GM21367 (cell line): ENCODE measurements at regions not wholly inside any gene's neighbourhood (a gene's known extent, or its start where the extent isn't known, plus 50 kb on each side); places are given as distances from the start of the nearest gene placed in this dataset.
"Not testable (repeated sequence)": the region's sequence is repeated elsewhere in the genome, so short reads cannot be mapped to it uniquely, and the experiment has no call there.

Source experiments
- ATAC-seq: cut with Tn5 transposase; IDR thresholded peaks from one replicate; pipeline ENCODE4 v1.9.1; 2021; ENCODE audit not compliant: unreplicated experiment

DNA sequence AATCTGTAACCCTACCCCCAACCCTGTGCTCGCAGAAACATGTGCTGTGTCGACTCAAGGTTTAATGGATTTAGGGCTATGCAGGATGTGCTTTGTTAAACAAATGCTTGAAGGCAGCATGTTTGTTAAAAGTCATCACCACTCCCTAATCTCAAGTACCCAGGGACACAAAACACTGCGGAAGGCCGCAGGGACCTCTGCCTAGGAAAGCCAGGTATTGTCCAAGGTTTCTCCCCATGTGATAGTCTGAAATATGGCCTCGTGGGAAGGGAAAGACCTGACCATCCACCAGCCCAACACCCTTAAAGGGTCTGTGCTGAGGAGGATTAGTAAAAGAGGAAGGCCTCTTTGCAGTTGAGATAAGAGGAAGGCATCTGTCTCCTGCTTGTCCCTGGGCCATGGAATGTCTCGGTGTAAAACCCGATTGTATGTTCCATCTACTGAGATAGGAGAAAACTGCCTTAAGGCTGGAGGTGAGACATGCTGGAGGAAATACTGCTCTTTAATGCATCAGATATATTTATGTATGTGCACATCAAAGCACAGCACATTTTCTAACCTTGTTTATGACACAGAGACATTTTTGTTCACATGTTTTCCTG is 94.4 kb downstream of the LSM3 start:
- ATAC-seq, result not testable (repeated sequence)

DNA sequence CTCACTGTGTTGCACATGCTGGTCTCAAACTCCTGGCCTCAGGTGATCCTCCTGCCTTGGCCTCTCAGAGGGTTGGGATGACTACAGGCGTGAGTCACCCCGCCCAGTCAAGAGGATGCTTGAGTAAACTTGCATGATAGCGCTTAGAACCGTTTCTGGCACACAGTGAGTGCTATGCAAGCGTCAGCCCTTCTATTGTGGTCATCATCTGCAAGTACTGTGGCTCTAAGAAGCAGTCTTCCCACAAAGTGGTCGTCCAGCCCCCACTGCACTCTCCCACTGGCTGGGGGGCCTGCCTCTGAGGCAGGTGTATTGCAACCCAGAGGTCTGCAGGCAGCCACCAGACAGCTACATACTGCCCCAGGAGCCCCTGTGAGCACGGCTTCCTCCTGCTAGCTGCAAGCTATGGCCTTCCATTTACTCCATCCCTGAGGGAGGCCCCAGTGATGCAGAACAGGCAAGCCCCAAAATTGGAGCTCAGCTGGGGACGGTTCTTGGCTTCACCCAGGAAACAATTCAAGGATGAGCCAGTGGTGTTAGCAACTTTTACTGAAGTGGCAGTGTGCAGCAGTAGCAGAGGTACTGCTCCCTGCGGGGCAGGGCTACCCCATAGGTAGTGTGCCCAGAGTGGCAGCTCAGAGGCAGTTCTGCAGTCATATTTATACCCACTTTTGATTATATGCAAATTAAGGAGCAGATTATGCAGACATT is 95.4 kb downstream of the LSM3 start:
- no peak for ATAC-seq

DNA sequence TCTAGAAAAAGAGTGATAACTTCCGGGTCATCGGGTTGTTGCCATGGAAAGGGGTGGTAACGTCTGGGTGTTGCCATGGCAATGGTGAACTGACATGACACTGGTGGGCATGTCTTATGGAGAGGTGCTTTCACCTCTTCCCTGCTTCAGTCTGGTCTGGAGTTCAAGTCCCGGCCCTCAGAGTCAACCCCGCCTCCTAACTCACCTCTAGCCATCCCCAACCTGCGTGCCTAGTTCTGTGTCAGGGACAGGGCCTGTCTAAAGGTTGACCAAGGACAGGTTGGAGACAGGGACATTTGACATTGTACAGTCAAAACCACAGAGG is 96.0 kb downstream of the LSM3 start:
- ATAC-seq, result no peak

DNA sequence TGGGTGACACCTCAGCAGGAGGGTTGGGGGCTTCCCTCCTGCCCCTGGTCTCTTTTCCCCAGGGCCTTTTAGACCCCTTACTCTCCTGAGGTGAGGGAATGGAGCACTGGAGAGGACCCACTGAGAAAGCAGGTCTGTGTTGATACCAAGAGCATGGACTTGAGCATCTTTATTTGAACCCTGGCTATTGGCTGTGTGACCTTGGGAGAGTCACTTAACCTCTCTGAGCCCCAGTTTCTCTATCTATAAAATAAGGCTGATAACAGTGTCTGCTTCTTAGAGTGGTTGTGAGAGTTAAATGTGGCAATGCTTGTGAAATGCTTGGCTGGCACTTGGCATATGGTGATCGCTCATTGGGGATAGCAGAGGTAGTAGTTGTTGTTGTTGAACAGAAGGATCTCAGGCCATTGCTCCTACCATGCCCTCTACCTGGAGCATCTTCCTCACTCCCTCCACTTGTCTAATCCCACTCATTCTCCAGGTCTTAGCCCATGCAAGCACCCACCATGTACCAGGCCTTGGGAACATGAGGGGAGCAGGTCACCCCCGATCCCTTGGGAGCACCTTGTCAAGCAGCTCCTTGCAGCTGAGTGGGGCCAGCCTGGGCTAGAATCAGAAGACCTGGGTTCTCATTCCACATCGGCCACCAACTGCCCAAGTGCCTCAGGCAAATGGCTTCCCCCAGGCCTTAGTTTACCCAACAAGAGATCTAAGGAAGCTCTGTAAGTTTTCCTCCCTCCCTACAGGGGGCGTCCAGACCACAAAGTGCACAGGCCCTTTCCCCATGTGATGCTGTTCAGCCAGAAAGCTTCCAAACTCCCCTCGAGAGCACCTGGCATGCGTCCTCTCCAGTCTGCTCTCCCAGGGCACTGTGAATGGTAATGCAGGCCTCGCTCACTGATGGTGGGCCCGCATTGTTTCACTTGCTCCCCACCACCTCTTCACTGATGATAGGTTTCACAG is 96.7 kb downstream of the LSM3 start:
- no peak for ATAC-seq

DNA sequence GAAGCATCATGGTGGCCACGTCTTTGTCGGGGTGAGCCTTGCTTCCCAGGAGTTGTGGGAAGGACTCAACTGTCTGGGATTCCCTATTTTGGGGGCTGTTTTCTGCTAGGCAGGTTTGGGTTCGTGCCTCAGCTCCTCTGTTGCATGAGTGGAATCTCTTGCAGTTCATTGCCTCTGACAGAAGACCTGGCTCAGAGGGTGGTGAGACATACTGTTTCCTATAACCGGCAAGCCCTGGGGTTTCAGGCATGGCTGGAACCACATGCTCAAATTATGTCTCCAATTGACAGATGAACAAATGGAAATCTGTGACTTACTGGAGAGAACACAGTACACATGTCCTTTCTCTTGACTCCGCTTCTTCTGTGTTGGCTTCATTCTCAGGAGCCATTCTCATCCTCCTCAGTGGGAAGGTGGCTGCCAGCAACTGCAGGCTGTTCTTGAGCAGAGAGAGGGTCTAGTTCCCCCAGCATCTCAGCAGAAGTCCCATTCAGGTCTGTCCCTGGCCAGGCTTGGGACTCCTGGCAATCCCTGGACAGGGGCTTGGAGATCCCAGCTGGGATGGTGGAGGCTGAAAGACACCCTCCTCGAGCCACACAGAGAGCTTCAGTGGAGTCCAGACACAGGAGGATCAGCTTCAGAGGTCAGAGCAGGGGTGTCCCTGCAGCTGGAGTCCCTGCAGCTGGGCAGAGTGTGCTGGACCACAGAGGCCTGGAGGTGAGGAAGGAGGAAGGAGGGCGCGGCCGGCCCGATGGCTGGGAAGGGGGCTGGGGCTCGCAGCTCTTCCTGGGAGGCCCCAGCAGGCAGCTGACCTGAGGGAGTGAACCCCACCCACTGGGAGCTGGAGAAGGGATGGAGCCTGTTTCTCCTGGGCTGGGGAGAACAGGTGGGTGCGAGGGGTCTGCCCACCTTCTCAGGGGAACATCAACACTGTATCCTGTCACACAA is 97.6 kb downstream of the LSM3 start:
- no peak for ATAC-seq

DNA sequence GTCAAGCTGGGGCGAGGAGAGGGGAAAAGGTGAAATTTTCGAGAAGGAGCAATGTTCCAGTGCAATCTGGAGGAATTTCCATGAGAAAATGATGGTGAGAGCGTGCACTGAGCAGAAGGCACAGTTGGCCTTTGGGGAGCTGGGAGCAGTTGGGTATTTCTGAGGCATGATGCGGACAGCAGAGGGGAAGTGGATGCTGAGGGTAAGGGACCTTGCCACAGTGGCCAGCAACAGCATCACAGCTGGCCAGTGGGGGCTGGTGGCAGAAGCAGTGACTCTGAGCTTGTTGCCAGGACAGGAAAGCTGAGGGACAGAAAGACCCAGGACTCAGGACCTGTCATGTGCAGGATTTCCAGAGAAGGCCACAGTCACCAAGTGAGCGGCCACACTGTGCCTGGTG is 98.9 kb downstream of the LSM3 start:
- no peak for ATAC-seq

DNA sequence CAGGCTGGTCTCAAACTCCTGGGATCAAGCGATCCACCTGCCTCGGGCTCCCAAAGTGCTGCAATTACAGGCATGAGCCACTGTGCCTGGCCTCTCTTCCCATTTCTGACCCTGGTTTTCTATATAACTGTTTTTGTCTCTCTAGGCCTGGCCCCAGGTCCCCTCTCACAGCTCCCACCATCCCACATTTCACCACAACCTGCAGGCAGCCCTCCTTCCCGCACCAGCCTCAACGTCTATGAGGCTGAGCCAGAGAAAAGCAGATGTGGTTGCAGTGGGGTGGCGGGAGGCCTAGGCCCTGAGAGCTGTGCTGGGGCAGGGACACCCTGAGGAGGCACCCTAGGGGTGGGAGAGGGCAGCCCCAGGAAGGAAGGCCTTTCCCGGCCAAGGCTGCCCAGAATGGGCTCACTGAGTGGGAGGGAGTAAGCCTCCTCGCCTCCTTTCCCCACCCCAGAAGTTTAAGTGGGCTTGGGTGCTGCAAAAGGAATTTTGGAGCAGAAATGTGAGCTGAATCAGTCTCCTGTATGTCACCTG is 99.7 kb downstream of the LSM3 start:
- no peak for ATAC-seq

DNA sequence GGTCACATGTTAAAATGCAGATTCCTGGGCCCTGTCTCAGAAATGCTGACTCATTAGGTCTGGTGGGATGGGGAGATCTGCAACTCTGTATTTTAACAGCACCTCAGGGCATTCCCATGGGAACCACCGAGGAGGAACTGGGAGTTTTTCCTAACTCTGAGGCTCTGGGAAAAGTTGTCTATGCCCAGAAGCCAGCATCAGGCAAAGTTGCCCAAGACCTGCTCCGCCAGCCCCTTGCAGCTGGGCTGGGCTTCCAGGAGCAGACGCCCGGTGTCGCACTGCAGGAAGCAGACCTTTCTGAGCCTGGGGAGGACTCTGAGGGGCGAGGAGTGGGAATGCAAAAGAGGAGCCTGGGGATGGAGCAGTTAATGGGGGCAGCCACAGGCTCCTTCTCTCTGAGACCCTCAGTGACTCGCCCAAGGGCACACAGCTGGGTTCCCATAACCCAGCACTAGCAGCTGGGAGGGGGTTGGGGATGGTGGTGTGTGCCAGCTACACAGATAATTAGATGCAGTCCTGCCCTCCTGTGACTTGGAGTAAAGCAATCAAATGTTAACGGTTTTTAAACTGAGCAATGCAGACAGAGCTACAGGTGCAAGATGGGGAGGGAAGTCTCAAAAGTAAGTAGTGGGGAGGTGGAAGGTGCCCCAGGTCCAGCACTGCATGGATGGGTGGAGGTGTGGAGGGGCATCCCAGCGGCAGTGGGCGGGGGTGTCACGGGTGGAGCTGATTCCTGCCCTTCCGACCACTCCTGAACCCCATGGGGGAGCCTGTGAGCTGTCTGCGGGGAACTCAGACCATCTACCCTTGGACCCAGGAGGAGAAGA is 100.4 kb downstream of the LSM3 start:
- no peak for ATAC-seq

DNA sequence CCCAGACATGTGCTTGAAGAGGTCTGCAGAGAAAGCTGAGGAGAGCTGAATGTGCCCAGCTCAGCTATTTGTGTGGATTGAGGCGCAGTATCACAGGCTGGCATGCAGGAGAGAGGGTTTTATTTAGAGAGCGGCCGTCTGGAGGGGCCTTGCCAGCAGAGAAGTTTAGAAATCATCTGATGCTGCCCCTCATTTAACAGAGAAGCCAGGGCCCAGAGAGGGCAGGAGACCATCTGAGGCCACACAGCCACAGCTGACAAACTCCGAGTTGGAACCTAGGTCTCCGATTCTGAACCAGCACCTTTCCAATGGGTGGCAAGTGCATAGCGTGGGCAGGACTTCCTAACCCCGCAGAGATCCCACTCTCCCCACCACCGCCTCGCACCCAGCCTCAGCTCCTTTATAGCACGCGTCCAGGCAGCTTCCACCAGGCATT is 101.0 kb downstream of the LSM3 start:
- no peak for ATAC-seq

DNA sequence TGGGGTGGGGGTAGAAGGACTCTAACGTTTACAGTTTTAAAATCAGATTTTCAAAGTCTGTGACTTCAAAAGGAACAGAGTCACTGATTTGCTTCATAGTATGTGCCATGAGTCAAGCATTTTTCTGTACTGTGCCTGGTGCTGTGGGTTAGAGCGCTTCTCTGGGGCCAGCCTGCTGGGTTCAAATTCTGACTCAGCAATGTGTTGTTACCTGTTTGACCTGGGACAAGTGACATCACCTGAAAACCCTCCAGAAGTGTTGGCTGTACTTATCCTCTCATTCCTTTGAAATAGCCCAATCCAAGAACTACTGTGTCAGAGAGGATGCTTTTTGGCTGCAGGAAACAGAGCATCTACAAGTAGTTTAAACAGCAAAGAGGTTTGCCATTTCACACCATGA is 101.7 kb downstream of the LSM3 start:
- no peak for ATAC-seq

DNA sequence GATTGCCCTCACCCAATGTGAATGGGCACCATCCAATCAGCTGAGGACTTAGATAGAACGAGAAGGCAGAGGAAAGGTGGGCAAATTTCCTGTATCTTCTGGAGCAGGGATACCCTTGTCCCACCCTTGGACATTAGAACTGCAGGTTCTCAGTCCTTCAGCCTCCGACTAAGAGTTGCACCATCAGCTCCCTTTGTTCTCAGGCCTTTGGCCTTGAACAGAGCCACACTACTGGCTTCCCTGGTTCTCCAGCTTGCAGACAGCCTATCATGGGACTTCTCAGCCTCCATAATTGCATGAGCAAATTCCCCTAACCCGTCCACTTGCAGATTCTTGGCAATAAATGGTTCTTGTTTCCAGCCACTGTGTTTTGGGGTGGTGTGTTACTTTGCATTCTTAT is 102.4 kb downstream of the LSM3 start:
- ATAC-seq, result no peak

DNA sequence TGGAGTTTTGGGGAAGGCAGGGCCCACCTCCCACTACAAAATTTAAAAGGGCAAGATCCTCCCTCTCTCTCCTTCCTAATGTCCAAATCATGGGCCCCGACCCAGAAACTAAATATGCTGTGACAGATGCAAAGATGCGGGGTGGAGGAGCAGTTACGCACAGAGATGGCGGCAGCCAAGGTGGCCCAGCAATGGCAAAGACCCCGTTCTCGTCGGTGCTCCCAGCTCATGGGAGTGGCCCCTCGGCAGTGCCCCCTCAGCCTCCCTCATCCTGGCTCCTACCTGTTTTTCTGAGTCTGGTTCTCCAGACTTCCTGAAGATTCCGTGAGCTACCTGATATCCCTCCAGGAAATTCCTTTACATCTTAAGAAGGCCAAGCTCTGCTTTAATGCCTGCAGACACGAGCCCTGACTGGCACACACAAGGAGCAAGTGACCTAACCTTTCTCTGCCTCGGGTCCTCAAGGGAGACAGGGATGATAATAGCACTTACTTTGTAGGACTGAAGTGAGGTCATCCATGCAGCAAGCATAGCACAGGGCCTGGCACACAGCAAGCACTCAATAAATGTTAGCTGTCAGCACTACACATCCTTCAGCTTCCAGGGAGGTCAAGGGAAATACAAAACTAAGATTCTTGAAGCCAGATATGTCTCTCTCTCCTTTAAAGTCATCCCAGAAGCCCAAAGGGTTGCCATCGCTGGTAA is 103.5 kb downstream of the LSM3 start:
- ATAC-seq, result no peak

DNA sequence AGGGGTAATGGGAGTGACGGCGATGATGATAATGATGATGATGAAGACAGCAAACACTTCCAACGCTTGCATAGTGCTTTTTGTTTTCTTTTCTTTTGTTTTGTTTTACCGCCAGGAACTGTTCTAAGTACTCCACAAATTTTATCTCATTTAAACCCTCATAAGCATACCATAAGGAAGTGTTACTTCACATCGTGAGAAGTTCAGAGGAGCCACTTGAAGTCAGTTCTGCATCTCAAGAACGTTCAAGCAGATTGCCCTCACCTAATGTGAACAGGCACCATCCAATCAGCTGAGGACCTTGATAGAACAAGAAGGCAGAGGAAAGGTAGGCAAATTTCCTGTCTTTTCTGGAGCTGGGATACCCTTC is 104.1 kb downstream of the LSM3 start:
- ATAC-seq, result no peak

DNA sequence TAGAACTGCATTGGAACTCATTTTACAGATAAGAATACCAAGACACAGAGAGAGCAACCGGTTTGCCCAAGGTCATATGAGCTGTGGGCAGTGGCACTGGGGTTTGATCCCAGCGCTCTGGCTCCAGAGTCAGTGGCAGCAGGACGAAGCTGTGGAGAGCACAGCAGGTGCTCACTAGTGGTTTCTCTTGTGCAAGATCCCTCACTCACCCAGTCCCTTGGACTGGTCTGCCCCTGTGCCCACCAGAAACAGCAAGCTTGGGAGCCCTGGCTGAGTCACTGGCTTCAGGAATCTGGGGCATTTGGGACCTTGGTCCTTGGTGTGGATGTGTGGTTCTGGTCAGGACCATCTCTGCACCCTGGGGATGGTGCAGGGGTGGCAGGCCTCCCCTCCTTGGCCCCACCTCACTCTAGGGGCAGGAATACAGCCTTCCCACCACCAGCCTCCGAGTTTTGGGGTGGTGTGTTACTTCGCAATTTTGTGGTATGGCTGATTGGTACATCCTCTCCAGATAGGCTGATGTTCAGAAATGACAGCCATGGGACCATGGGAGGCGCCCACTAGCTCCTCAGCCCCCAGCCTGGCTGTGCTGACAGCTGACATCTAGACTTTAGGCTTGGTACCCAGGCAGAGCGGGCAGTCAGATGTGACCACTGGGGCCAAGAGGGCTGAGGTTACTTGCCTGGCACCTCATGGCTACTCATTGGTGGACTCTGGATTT is 104.6 kb downstream of the LSM3 start:
- no peak for ATAC-seq

DNA sequence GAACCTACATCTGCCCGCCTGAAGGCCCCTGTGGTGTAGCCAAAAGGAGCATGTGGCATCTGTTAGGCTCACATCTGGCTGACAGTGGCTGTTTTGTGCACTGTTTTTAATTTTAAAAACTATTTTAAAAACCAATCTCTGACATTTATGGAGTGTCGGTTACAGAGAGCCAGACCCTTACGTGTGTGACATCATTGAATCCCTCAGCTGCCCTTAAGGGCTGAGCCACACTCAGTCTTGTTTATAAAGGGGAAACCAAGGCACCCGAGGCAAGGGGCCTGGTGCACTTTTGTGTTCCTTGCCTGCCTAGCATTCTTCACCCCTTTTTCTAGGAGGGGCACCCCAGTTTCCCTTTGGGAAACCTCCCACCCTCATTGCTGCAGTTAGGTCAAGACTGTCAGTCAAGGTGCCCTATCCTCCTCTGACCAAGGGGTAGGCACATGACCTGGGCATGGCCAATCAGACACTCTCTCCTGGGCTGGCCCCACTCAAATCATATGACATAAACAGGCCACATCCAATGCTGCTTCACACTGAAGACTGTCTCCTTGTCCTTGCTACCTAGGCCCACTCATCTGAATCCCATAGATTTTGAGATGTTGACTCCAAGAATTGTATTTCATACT is 105.3 kb downstream of the LSM3 start:
- no peak for ATAC-seq

DNA sequence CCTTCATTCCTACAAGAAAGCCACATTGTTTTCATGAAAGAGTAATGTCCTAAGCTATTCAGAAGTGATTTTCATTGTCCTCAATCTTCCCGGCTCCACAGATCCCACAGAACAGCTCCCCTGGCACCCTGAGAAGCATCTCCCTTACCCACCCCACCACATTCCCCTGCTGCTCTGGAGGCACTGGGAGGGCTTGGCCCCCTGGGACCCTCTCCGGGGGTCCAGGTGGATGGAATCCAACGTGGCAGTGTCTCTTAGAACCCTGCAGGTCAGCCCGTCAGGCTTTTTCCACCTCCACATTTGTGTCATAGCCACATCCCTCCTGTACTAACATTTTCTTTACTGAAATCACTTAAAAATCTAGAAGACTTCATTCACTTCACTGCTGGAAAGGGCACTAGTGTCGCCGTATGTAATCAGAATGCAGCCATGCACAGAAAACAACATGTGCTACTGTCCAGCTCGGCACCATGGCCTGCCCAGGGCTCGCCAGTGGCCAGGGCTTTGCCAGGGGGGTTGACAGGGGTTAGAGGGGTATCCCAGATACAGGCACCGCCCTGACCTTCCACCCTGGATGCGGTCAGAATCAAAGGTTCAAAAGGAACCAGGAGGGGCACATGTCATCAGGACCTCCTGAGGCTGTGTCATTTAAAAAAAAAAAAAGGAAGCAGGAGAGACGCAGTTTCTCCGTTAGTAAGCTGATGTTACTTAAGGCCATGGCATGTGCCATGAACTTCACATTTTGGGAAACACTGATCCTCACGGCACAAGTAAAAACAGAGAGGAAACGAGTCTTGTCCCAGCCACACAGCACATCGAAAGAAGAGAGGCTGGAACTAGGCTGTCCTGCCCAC is 106.3 kb downstream of the LSM3 start:
- no peak for ATAC-seq

DNA sequence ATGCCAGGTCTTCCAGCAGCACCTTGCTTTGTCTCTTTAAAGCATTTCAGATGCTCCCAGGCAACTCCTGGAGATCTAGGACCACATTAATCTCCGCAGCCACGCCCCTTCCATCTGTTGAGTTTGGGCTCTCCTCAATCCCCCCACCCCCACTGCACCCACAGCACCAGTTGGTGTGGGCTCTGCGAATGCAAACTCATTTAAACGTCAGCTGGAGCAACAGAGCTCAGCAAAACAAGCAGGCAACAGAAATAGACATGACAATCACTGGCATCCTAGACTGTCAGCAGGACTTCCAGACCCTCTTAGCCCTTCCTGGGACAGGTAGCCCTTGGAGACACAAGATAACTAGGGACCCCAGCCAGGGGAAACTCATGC is 106.9 kb downstream of the LSM3 start:
- no peak for ATAC-seq
